Vagina (tissue), 2 donors: ENCODE measurements at regions not wholly inside any gene's neighbourhood (a gene's known extent, or its start where the extent isn't known, plus 50 kb on each side); places are given as distances from the start of the nearest gene placed in this dataset.

ENCODE experiments used
- CTCF ChIP-seq, 3 experiments: fragments of 450-650 bp in 2 of 3; fragments of 200-600 bp in 1 of 3; sonication (generic) in 1 of 3; IDR thresholded peaks; one replicate each; pipeline ENCODE4 v1.5.1; 2017 to 2019; ENCODE audit warnings: antibody characterized with exemption in 3 of 3, mild to moderate bottlenecking in 2 of 3, moderate library complexity in 2 of 3
- POLR2AphosphoS5 ChIP-seq, 2 donors: sonication (generic); formaldehyde crosslinking; IDR thresholded peaks; one replicate each; pipeline ENCODE4 v1.9.0; 2017; ENCODE audit warnings: antibody characterized with exemption in 2 of 2, mild to moderate bottlenecking in 2 of 2, low read depth in 1 of 2; ENCODE audit not compliant: insufficient read depth in 1 of 2

- TF ChIP-seq CTCF (IDR thresholded peaks at IDR 0.05): no peak
- no peak for TF ChIP-seq POLR2AphosphoS5 (IDR thresholded peaks at IDR 0.05; ENCODE audit: insufficient read depth in 1 of 2, low read depth in 1 of 2)
Observed at GRCh38 chr3:66145408-66145733, 75.4 kb upstream of the SLC25A26 start.
